ENCODE measurements at regions not wholly inside any gene's neighbourhood (a gene's known extent, or its start where the extent isn't known, plus 50 kb on each side); places are given as distances from the start of the nearest gene placed in this dataset.

- DNase-seq (ENCODE audit: low read depth in 4 of 4, low spot score in 1 of 4), result no peak
These were observed 131.6 kb upstream of the NECTIN1 start for GRCh38 chr11:119860561-119861094.

- DNase-seq (ENCODE audit: low read depth in 4 of 4, low spot score in 1 of 4), result no peak
These were observed 130.7 kb upstream of the NECTIN1 start for GRCh38 chr11:119859684-119860083.

DNA sequence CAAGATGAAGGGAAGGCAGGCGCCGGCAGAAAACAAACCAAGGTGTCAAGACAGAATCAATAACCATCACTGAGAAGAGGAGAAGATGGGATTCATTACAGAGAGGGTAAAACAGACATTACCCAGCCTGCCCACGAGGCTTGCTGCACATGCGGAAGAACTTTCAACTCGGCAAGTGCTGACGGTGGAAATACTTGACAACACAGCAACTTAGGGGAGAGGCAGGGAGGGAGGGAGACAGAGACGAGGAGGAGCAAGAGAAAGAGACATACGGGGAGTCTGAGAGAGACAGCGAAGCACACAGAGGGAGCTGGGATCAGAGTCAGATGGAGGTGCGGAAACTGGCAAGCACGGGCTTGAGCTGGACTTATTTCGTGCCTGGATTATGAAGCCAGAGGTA lies 129.3 kb upstream of the NECTIN1 start:
- no peak for DNase-seq (ENCODE audit: low read depth in 4 of 4, low spot score in 1 of 4)

GRCh38 chr11:119856681-119857485 lies 127.9 kb upstream of the NECTIN1 start:
- DNase-seq (ENCODE audit: low read depth in 4 of 4, low spot score in 1 of 4), result no peak

DNA sequence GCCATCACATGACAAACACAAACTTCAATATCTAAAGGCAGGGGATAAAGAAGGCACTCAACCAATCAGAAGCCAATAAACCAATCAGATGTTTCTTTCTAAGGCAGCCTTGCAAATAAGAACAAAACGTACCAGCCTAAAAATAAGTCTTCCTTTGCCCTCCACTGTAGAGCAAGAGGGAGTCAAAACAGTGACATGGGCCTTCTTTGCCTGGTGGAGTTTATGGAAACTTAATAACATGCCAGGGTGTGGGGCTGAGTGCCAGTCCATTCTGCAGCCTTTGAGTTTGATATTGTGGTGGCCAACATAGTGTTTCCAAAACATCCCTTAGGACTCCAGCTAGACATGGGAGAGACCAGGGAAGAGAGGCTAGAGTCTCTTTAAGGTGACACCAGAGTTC lies 126.1 kb upstream of the NECTIN1 start:
- no peak for DNase-seq (ENCODE audit: low read depth in 4 of 4, low spot score in 1 of 4)

GRCh38 chr11:119854521-119854920 lies 125.5 kb upstream of the NECTIN1 start:
- DNase-seq (ENCODE audit: low read depth in 4 of 4, low spot score in 1 of 4), result no peak

DNA sequence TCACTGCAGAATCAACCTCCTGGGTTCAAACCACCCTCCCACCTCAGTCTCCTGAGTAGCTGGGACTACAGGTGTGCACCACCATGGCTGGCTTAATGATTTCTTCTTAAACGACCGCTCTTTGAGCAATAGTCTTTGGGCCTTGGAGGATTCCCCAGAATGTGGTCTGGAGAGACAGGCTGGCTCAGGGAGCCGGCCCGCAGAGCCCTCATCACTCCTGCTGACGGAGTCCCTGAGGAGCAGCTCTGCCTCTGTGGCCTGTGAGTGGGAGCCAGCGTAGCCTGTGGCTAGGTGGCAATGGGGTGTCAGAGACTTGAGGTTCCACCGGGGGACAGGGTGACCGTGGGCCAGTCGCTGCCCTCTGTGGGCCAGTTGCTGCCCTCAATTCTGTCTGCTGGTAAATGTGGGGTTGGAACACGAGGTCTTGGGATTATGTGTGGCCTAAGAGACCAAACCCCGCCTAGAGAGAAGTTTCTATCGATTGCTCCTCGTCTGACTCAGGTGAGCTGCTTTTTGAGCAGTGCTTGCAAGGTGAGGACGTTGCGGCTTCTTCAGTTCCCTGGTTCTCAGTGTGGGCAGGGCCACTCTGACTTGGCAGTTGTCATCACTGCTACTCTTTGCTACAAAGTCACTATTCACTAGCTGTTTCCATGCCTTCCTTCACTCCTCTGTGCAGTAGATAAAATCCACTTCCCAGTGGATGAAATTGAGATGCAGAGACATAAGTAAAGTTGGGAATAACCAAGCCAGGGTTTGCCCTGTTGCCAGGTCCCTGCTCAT lies 124.8 kb upstream of the NECTIN1 start:
- no peak for DNase-seq (ENCODE audit: low read depth in 4 of 4, low spot score in 1 of 4)

DNA sequence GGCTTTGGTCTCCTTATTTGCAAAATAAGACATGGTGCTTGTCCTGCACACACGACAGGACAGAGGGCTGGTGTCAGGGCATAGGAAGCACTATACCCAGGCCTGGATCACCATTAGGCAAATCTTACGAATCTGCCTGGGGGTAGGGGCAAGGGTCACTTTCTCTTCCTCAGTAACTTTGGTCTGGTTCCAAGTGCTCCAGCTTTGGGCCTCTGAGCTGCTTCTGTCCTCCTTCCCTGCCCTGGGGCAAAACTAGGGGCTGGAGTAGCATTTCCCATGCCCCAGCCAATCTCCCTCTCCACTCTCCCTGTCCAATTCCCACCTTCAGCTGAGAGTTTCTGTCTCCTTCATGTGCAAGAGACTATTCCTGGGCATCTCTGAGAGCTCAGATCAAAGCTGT lies 123.7 kb upstream of the NECTIN1 start:
- no peak for DNase-seq (ENCODE audit: low read depth in 4 of 4, low spot score in 1 of 4)

GRCh38 chr11:119850822-119851409 lies 121.9 kb upstream of the NECTIN1 start:
- no peak for DNase-seq (ENCODE audit: low read depth in 4 of 4, low spot score in 1 of 4)

DNA sequence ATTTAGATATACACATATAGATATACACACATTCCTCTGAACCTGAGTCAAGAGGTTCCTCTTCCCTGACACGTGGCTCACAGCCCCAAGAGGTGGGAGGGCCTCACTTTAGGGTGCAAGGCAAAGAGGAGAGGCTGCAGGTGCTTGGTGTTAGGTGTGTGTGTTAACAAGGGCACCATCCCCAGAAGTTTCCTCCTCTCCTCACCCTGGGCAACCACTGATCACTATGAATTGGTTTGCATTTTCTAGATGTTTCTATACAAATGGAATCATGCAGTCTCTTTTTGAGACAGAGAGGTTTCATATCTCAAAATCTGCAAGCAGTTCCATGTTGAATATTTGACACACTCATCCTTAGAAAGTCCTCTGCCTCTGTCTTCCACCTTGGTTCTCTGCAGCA lies 120.9 kb upstream of the NECTIN1 start:
- no peak for DNase-seq (ENCODE audit: low read depth in 4 of 4, low spot score in 1 of 4)

DNA sequence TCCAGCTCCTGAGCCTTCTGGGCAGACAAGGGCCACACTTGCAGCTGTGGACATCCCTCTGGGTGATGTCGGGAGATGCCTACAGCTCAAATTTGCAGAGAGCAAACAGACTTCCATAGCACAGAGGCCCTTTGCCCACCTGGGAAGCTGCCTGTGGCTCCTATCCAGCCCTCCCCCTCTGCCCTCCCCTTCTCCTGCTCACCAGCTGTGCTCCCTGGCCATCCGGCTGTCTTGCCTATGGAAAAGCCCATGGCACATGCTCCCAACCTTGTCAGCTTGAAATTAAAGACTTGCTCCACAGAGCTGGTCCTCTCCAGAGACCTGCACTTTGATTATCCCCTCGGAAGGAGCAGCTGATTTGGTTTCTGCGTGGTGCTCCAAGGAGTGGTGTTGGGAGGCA lies 118.9 kb upstream of the NECTIN1 start:
- DNase-seq (ENCODE audit: low read depth in 4 of 4, low spot score in 1 of 4), result no peak

- no peak for DNase-seq (ENCODE audit: low read depth in 4 of 4, low spot score in 1 of 4)
These were observed 117.4 kb upstream of the NECTIN1 start for GRCh38 chr11:119846374-119846773.

DNA sequence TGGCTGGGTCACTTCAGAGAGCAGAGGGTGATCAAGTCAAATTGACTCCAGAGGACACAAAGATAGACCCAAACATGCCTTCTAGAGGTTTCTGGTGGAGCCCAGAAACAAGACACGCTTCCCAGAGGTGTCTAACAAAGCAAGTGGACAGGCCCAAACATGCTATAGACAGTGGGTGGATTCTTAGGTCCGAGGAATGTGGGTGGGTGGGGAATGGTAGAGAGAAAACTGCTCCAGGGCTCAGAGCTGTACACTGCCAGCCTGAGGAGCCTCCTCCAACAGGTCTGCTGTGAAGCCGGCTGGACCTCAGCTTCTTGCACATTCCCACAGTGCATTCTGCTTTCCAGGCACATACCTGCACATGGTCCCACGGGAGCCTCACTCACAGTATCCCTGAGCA lies 116.8 kb upstream of the NECTIN1 start:
- no peak for DNase-seq (ENCODE audit: low read depth in 4 of 4, low spot score in 1 of 4)

DNA sequence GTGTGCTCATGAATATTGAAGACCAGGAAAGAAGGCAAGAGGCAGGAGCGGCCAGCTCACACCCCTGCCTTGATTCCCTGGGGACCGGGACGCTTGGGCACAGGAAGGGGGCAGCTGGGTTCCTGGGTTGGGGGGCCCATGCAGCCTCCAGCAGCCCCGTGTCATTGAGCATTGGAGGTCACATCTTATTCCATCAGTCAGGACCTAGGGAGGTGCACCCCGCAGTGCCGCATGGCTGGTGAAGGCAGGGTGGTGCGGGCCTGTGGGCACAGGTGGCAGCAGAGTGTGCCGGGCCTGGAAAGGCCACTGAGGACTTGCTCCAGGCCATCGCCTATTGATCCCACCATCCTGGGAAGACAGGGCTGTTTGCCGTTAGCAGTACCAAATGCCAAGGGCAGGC lies 116.3 kb upstream of the NECTIN1 start:
- no peak for DNase-seq (ENCODE audit: low read depth in 4 of 4, low spot score in 1 of 4)

GRCh38 chr11:119844808-119845207 lies 115.8 kb upstream of the NECTIN1 start:
- DNase-seq (ENCODE audit: low read depth in 4 of 4, low spot score in 1 of 4), result no peak

GRCh38 chr11:119843877-119844276 lies 114.9 kb upstream of the NECTIN1 start:
- DNase-seq (ENCODE audit: low read depth in 4 of 4, low spot score in 1 of 4), result no peak

- DNase-seq (ENCODE audit: low read depth in 4 of 4, low spot score in 1 of 4), result no peak
These were observed 113.7 kb upstream of the NECTIN1 start for GRCh38 chr11:119842731-119843130.

DNA sequence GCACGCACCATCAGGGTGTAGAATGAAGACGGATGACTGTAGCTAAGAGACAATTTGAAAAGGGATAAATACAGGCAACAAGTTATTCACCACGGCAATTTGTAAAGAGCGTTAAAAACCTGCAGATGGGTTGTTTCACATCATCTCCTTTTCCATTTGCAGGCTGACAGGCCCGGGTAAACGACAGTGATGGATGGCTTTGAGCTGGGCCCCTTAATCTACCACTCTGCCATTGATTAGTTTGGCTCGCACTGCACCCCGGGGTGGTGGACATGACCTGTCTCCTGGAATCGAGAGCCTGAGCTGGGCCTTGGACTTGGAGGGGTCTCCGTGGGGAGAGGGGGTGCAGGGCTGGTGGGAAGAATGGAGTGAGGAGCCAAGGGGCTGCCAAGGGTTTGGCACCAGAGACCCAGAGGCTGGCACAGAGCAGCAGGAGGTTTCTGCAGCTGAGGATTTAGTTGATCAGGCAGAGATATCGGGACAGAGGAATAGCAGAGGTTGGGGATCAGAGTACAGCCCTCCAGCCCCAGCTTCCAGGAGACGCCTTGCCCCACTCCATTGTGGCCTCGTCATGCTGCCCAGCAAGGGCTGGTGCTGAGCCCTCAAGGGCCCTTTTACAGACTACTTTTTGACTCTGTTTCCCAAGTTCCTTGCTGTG lies 110.6 kb upstream of the NECTIN1 start:
- no peak for DNase-seq (ENCODE audit: low read depth in 4 of 4, low spot score in 1 of 4)

GRCh38 chr11:119835753-119836152 lies 106.8 kb upstream of the NECTIN1 start:
- DNase-seq (ENCODE audit: low read depth in 4 of 4, low spot score in 1 of 4), result peak in 1 of 4 experiments; percentile 11

DNA sequence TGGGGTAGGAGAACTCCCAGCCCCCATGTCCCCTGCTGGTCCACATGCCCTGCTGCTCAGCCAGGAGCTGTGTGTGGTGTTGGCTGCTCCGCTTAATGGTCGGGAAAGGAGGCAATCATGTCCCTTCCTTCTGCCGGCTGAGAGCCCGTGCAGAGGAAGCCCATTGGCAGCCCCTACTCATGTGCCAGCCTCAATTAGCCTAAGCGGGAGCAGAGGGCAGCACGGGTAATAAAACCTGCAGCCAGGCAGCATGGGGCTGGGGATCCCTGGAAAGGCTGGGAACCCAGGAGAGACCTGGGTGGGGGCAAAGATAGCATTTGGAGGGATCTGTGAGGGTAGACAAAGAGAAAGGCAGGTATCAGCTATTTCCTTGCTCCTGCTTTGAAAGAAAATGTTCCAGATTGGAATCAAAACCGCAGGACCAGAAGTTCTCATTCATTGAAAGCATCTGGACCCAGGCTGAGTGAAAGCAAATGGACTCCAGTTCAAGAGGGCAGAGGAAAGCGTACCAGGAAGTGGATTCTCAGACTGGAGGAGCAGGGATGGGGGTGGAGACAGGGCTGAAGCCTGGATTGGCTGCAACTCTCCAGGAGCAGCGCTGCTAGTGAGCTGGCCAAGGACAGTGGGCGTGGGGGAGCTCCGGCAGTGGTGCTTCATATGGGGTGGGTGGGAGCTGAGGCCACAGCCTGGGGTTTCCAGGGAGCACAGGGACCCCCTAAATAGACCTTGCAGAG lies 103.4 kb upstream of the NECTIN1 start:
- no peak for DNase-seq (ENCODE audit: low read depth in 4 of 4, low spot score in 1 of 4)

- no peak for DNase-seq (ENCODE audit: low read depth in 4 of 4, low spot score in 1 of 4)
These were observed 102.0 kb upstream of the NECTIN1 start for GRCh38 chr11:119831011-119831410.
